B cell (primary cell): ENCODE measurements at regions not wholly inside any gene's neighbourhood (a gene's known extent, or its start where the extent isn't known, plus 50 kb on each side); places are given as distances from the start of the nearest gene placed in this dataset.

Source experiments
- ATAC-seq: fragments of 200-7000 bp; cut with Tn5 transposase; one replicate; pipeline ENCODE4 v1.10.0; 2021; ENCODE audit warnings: low read depth, mild to moderate bottlenecking, moderate number of reproducible peaks, moderate library complexity
- CTCF ChIA-PET: fragments of 350-600 bp; sonication (Branson Sonifier 250); formaldehyde crosslinking; loops from one replicate; lab custom pipeline; 2021; ENCODE audit warnings: antibody characterized with exemption, inconsistent platforms; lab: Charles Lee
- POLR2A ChIA-PET: fragments of 350-600 bp; sonication (Branson Sonifier 250); formaldehyde crosslinking; loops from one replicate; lab custom pipeline; 2021; ENCODE audit warnings: antibody characterized with exemption; lab: Charles Lee
- DNase-seq: peaks from one replicate; pipeline ENCODE4 v3.0.0; 2013
- H2AFZ ChIP-seq: 2 replicates; pipeline ENCODE4 v1.6.1; 2012; ENCODE audit warnings: mild to moderate bottlenecking, low read depth, low read length; ENCODE audit not compliant: insufficient read depth, poor library complexity, severe bottlenecking
- H3K27ac ChIP-seq, 2 donors: 1 replicate in 1 of 2; 2 replicates in 1 of 2; pipeline ENCODE4 v1.5.1; 2012 to 2013; ENCODE audit warnings: low read length in 2 of 2, mild to moderate bottlenecking in 2 of 2, moderate library complexity in 1 of 2
- H3K27me3 ChIP-seq, 4 experiments: fragments of 200-600 bp in 1 of 4; sonication (generic) in 1 of 4; replicated peaks in 1 of 4; 1 replicate in 2 of 4; 2 replicates in 2 of 4; pipeline versions ENCODE4 v1.6.1 to v1.7.0; 2013 to 2016; ENCODE audit warnings: low read length in 3 of 4, mild to moderate bottlenecking in 2 of 4, mixed read lengths in 1 of 4, moderate library complexity in 1 of 4; ENCODE audit not compliant: insufficient read depth in 4 of 4, control insufficient read depth in 3 of 4; ENCODE audit errors: control extremely low read depth in 1 of 4
- H3K36me3 ChIP-seq, 2 experiments: replicated peaks in 1 of 2; 1 replicate in 1 of 2; 2 replicates in 1 of 2; pipeline versions ENCODE4 v1.6.1 to v1.7.1; 2013; ENCODE audit warnings: low read length in 1 of 2; ENCODE audit not compliant: insufficient read depth in 2 of 2, control insufficient read depth in 1 of 2; ENCODE audit errors: control extremely low read depth in 1 of 2, extremely low read depth in 1 of 2
- H3K4me1 ChIP-seq, 2 donors: fragments of 200-600 bp in 1 of 2; sonication (generic) in 1 of 2; 1 replicate in 1 of 2; 2 replicates in 1 of 2; pipeline versions ENCODE4 v1.5.1 to v1.6.1; 2013 to 2017; ENCODE audit warnings: low read length in 2 of 2; ENCODE audit not compliant: control insufficient read depth in 2 of 2, insufficient read depth in 2 of 2
- H3K4me2 ChIP-seq: replicated peaks from 2 replicates; pipeline ENCODE3; 2012; ENCODE audit warnings: mild to moderate bottlenecking, low read depth, low read length; ENCODE audit not compliant: poor library complexity, severe bottlenecking
- H3K4me3 ChIP-seq, 5 experiments: fragments of 200-600 bp in 1 of 5; sonication (generic) in 1 of 5; 1 replicate in 3 of 5; 2 replicates in 2 of 5; pipeline versions ENCODE4 v1.5.1 to v1.7.0; 2011 to 2016; ENCODE audit warnings: low read length in 4 of 5, mild to moderate bottlenecking in 4 of 5, low read depth in 2 of 5, control low read depth in 1 of 5, moderate library complexity in 1 of 5; ENCODE audit not compliant: insufficient read depth in 1 of 5; ENCODE audit errors: control extremely low read depth in 1 of 5, extremely low read depth in 1 of 5
- H3K79me2 ChIP-seq: fragments of 200-600 bp; sonication (generic); one replicate; pipeline ENCODE4 v1.6.0; 2016; ENCODE audit warnings: low read length; ENCODE audit not compliant: control insufficient read depth, insufficient read depth
- H3K9ac ChIP-seq: fragments of 200-600 bp; sonication (generic); 2 replicates; pipeline ENCODE4 v1.6.1; 2017; ENCODE audit warnings: mild to moderate bottlenecking, low read length, moderate library complexity
- H3K9me3 ChIP-seq, 3 donors: one replicate each; pipeline versions ENCODE4 v1.6.1 to v1.7.1; 2013; ENCODE audit warnings: low read length in 2 of 3; ENCODE audit not compliant: control insufficient read depth in 2 of 3, insufficient read depth in 1 of 3; ENCODE audit errors: control extremely low read depth in 1 of 3
- H4K20me1 ChIP-seq: 2 replicates; pipeline ENCODE4 v1.6.0; 2012; ENCODE audit warnings: mild to moderate bottlenecking, low read length; ENCODE audit not compliant: insufficient read depth, control insufficient read depth, poor library complexity, severe bottlenecking
- H3K27ac Mint-ChIP-seq: one replicate; pipeline ENCODE4 v1.8.0; 2021; ENCODE audit warnings: mixed read lengths
- H3K27me3 Mint-ChIP-seq: one replicate; pipeline ENCODE4 v1.8.0; 2021; ENCODE audit warnings: mixed read lengths
- H3K4me1 Mint-ChIP-seq: one replicate; pipeline ENCODE4 v1.8.0; 2021; ENCODE audit warnings: mixed read lengths
- H3K4me3 Mint-ChIP-seq: one replicate; pipeline ENCODE4 v1.8.0; 2021; ENCODE audit warnings: mixed read lengths
- H3K9me3 Mint-ChIP-seq: one replicate; pipeline ENCODE4 v1.8.0; 2022; ENCODE audit warnings: mixed read lengths; ENCODE audit not compliant: insufficient read depth
- EZH2 ChIP-seq: IDR thresholded peaks from 2 replicates; pipeline ENCODE4 v1.6.1; 2012; ENCODE audit warnings: borderline replicate concordance, low read depth, mild to moderate bottlenecking, moderate library complexity, low read length; ENCODE audit not compliant: insufficient read depth, poor library complexity, severe bottlenecking
- WGBS: methylation state at CpG from one replicate; pipeline ENCODE4 v1.1.5; 2013; ENCODE audit warnings: missing lambda C conversion rate; ENCODE audit not compliant: insufficient coverage; 5-methylcytosine and 5-hydroxymethylcytosine counted together
- intact Hi-C: fragments of 100-400 bp; cut with micrococcal nuclease; formaldehyde crosslinking; loops from one replicate; pipeline ENCODE4 v1.10.0; 2022
- TF ChIP-seq, protein P1 (sequence below): fragments of 200-600 bp; IDR thresholded peaks from one replicate; pipeline ENCODE4 v1.8.0; 2022; ENCODE audit warnings: antibody characterized with exemption, mild to moderate bottlenecking

DNA sequence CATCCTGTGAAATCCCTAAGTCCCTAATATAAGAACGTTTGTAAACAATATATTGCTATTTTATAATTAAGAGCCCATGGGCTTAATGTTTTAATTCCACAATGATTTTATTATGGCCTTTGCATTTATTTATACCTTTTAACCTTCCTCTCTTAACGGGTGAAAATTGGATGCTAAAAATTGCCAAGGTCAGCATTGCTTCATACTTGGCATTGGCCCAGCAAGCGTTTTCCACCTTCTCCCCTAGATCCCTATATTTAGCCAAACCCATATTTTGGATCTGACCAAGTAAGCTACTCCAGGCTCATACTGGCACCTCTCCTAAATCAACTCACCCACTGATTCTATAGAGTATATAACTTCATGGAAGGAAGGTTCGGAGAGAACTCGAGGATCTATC, 188.0 kb upstream of the NR2F2 start:
- Mint-ChIP-seq H3K27me3 (no peaks in the 10 kb centered on the region), H3K4me1 (no peaks in the 10 kb centered on the region), H3K4me3 (no peak overlapping the region), H3K27ac (no peak overlapping the region), H3K9me3 (no peaks in the 10 kb centered on the region)
- WGBS: 95% methylated on average over 2 of the region's 5 CpGs
- Histone ChIP-seq H4K20me1 (no peaks in the 10 kb centered on the region), H3K79me2 (no peaks in the 10 kb centered on the region), H3K27ac (no peak overlapping the region), H3K9me3 (peaks cover 0 to 2% (median 1%) of the 10 kb centered on the region in 3 donors), H2AFZ (no peak overlapping the region), H3K4me1 (no peaks in the 10 kb centered on the region), H3K27me3 (no peaks in the 10 kb centered on the region), H3K36me3 (no peaks in the 10 kb centered on the region), H3K9ac (no peak overlapping the region), H3K4me3 (no peak overlapping the region), H3K4me2 (no peak overlapping the region)
- CTCF ChIA-PET: no interaction called here
- ATAC-seq: no peak
- intact Hi-C loops: no loop called here
- DNase-seq: no peak
- POLR2A ChIA-PET: no interaction called here
- TF ChIP-seq, protein P1, sequence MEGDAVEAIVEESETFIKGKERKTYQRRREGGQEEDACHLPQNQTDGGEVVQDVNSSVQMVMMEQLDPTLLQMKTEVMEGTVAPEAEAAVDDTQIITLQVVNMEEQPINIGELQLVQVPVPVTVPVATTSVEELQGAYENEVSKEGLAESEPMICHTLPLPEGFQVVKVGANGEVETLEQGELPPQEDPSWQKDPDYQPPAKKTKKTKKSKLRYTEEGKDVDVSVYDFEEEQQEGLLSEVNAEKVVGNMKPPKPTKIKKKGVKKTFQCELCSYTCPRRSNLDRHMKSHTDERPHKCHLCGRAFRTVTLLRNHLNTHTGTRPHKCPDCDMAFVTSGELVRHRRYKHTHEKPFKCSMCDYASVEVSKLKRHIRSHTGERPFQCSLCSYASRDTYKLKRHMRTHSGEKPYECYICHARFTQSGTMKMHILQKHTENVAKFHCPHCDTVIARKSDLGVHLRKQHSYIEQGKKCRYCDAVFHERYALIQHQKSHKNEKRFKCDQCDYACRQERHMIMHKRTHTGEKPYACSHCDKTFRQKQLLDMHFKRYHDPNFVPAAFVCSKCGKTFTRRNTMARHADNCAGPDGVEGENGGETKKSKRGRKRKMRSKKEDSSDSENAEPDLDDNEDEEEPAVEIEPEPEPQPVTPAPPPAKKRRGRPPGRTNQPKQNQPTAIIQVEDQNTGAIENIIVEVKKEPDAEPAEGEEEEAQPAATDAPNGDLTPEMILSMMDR: no peak
- TF ChIP-seq EZH2: no peak

- H3K9ac ChIP-seq: no peak overlapping the region
- no peaks in the 10 kb centered on the region for H3K79me2 ChIP-seq
- H2AFZ ChIP-seq: no peak overlapping the region
- ATAC-seq: no peak
- no peaks in the 10 kb centered on the region for H3K27me3 ChIP-seq
- no peak overlapping the region for H3K4me3 Mint-ChIP-seq
- ChIA-PET CTCF (no interaction called here), POLR2A (no interaction called here)
- H3K4me1 ChIP-seq: no peaks in the 10 kb centered on the region
- H3K4me1 Mint-ChIP-seq: no peaks in the 10 kb centered on the region
- intact Hi-C loops: no loop called here
- H3K9me3 ChIP-seq: peaks cover 0 to 1% (median 0%) of the 10 kb centered on the region in 3 donors
- H3K36me3 ChIP-seq: no peaks in the 10 kb centered on the region
- H3K27ac ChIP-seq: no peak overlapping the region
- no peaks in the 10 kb centered on the region for H4K20me1 ChIP-seq
- H3K27me3 Mint-ChIP-seq: no peaks in the 10 kb centered on the region
- TF ChIP-seq EZH2: no peak
- TF ChIP-seq, protein P1: no peak
- no CpG with 5 or more reads among the region's 2 CpGs for WGBS
- H3K27ac Mint-ChIP-seq: no peak overlapping the region
- no peaks in the 10 kb centered on the region for H3K9me3 Mint-ChIP-seq
- no peak overlapping the region for H3K4me3 ChIP-seq
- DNase-seq: no peak
- no peak overlapping the region for H3K4me2 ChIP-seq
These were observed 185.8 kb upstream of the NR2F2 start for GRCh38 chr15:96144734-96145133.
